HG03460 (cell line): ENCODE measurements at regions not wholly inside any gene's neighbourhood (a gene's known extent, or its start where the extent isn't known, plus 50 kb on each side); places are given as distances from the start of the nearest gene placed in this dataset.

Experiments
- ATAC-seq: cut with Tn5 transposase; IDR thresholded peaks from one replicate; pipeline ENCODE4 v1.9.1; 2021; ENCODE audit not compliant: unreplicated experiment

DNA sequence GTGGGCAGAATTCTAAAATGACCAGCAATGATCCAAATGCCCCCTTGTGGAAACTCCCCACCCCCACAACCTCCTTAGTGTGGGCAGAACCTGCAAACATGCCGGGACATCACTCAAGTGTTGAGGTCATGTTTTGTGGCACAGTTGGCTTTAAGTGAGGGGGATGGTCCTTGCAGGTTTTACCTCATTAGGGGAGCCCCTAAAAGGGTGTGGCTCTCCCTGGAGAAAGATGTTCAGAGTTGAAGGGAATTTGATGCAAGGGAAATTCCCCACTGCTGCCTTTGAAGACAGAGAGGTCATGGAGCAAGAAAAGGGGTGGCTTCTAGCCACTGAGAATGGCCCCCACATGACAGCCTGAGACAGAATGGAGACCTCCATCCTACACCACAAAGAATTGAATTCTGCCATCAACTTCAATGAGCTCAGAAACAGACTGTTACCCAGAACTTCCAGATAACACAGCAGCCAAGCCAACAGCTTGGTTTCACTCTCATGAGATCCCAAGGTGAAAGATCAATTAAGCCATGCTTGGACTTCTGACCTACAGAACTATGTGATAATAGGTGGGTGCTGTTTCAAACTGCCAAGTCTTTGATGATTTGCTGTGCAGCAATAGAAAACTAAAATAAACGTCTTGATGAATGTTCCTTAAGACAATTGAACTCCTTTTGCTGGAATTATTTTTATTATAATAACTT, 103.4 kb downstream of the MED10 start:
- no peak for ATAC-seq

DNA sequence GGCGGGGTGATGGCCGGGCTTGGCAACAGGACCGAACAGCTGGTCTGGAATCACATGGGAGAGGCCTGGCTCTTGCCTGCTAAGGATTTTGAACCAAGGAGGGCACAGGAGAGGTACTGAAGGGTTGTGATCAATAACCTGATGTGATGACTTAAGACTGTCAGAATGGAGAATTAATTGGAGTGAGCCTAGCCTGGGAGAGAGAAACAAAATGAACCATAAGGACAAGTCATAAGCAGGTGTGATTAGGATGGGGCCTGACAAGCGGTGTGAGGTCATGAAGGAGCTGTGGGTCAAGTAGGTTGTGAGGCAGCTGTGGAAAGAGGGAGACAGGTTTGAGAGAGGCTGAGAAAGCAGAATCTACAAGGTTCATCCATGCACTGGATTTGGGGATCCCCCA, 104.6 kb downstream of the MED10 start:
- no peak for ATAC-seq

DNA sequence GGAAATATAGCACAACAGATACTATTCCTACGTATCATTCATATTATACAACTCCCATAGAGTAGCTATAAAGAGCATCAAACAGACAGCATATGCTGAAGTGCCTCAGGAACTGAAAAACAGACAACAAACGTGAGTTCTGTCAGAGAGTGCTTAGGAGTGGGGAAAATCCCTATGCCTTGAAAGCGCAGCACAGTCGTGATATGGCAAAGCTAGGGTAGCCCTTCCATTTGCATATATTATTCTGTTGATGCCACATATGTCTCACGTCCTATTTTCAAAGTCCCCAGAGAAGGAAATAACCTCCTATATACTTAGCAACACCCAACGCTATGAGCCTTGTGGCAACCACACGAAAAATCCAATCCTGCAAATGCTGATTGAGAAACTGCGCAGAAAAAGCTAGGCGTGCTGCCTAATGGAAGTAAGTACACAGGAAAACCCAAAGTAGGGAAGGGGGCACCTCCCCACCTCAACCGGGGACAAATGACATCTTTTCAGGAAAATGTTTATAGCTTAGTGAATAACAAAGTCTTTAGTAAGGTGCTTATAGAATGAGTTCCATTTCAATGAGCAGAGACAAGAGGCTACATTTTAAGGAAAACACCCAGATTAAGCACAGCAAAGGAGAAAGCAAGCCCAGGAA, 105.1 kb downstream of the MED10 start:
- peak; percentile 59 for ATAC-seq

DNA sequence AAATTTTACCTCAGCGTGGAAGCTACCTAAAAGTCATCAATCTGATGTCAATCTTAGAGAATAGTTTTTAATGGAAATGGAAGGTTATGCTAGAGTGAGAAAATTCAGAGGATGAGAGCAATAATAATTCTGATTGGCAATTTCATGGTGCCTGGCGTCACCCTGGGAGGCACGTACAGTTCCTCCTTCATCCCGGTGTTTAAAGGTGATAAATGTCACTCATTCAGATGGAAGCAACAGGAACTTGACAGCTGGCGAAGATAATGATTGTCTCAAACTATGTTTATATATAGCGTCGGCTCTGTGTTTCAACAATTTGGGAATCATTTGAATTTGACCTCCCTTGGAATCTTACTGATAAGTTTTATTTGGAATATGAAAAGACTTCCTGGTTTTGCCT, 108.4 kb downstream of the MED10 start:
- no peak for ATAC-seq

DNA sequence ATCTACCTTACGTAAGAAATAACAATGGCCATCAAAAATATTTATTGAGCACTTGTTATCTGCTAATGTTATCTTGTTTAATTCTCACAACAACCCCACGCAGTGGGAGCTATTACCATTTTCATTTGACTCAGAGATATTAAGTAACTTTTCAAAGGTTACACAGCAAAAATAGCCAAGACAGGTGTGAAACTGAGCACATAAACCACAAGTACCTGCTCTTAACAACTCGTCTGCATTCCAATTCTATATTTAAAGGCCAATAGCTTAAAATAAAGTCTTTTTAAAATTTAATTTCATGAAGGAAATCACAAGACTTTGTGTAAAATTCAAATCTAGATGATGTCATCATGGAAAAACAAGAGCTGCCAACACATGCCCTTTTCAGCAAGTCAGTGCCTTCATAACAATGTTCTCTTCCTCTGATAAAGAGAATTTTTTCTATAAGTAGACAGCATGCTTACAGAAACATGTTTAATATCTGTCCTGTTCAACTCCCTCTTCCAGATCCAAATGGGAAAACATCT, 111.6 kb downstream of the MED10 start:
- ATAC-seq = no peak

DNA sequence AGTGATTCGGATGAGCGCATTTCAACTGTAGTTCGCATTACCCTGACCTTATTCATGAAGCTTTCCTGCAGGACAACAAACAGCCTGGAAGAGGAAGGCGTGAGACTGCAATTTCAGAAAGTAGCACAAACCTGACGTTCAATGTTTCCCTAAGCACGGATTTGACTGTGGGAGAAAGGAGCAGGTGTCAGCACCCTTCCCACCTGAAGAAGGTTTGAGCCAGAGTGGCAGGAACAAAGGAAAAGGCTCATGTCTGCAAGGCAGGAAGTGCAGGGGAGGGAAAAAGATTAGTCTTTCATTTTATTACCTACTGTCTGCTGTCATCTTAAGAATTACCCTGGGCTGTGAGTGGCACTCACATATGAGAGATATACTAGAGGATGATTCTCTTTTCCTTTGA, 114.0 kb downstream of the MED10 start:
- no peak for ATAC-seq

DNA sequence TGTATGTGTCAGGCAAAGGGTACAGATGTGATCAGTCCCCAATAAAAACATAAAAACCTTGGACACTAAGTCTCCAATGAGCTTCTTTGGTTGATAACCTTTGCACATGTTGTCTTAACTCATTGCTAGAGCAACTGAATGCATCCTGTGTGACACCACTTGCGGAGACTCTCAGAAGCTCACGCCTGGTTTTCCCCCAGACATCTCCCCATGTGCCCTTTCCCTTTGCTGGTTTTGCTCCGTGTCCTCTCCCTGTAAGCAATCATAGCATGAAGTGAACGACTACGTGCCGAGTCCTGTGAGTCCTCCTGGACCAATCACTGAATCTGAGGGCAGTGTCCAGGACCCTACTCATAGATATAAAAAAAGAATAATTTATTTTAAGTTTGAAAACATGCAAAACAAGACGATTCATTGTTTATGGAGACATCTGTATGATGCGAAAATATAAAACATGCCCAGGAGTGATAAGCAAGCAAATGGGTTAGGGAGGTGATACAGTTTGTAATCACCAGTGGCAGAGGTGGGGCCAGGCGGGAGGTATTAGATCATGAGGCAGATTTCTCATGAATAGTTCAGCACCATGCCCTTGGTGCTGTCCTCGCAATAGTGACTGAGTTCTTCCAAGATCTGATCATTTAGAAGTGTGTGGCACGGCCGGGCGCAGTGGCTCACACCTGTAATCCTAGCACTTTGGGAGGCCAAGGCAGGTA, 115.5 kb downstream of the MED10 start:
- no peak for ATAC-seq

DNA sequence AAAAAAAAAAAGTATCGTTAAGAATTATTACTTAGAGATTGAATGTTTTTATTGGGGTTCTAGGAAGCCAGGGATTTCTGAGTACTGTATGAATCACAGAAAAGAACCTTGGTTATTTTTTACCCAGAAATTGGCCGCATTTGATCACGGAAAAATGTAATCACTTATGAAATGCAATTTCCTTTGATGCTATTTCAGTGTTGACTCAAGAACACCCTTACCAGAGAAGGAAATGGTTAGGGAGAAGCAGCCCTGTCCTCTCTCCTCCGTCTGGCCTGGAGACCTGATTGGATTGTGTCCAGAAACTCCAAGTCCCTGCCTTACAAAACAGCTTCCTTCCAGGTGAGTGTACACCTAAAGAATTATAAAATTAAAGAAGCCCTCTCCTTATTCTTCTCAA, 116.7 kb downstream of the MED10 start:
- no peak for ATAC-seq

DNA sequence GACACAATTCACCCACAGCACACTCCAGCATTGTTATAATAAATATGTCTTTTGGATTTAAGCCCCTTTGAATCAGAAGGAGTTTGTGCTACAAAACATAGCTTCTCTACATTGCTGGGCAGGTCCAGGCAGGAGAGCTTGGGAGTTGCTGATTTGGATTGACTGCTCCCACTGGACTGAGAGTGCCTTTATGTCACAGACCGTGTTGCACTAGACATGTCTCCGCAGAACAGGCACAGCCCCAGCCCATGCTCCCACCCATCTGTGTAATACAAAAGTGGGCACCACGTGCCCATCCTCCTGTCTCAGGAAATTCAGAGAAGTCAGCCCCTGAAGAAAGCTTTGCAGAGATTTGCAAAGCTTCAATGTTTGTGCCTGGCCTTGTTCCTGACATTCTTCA, 117.1 kb downstream of the MED10 start:
- no peak for ATAC-seq

DNA sequence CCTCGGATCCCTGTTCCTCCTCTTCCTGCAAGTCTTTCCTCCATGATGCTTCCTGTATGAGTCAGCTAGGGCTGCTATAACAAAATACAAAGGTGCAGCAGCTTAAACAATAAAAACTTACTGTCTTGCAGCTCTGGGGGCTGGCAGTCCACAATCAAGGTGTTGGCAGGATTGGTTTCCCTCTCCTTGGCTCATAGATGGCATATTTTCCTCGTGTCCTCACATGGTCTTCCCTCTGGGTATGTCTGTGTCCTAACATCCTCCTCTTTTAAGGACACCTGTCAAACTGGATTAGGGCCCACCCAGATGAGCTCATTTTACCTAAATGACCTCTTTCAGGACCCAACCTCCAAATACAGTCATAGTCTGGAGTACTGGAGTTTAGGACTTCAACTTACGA, 117.5 kb downstream of the MED10 start:
- ATAC-seq = no peak

DNA sequence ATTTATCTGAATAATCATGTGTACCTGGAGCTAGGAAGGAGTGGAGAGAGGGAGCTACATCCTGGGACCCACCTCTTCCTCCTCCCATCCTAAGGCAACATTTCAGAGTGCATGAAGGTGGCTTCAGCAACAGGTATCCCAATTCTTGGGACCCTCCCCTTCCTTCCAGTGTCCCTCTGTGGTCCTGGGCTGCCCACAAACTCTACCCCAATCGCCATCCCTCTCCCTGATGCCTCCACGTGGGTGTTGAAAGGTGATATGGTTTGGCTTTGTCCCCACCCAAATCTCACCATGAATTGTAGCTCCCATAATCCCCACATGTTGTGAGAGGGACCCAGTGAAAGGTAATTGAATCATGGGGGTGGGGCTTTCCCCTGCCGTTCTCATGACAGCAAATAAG, 121.4 kb downstream of the MED10 start:
- ATAC-seq = no peak

DNA sequence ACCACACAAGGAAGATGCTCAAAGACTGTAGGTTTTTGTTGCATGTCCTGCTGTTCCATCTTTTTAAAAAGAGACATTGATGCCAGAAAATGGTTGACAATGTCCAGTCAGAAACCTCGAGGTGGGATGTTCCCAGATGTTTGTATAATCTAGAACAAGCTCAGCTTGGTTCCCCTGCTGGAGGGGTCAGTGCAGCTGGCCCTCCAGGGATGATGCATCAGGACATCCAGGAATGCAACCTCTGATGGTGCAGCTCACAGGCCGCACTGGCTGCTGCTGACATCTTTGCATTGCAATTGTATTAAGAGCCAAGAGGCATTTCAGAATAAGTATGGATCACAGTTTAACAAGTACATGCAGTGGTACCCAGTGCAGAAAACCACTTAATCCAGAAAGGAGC, 122.4 kb downstream of the MED10 start:
- ATAC-seq = no peak

DNA sequence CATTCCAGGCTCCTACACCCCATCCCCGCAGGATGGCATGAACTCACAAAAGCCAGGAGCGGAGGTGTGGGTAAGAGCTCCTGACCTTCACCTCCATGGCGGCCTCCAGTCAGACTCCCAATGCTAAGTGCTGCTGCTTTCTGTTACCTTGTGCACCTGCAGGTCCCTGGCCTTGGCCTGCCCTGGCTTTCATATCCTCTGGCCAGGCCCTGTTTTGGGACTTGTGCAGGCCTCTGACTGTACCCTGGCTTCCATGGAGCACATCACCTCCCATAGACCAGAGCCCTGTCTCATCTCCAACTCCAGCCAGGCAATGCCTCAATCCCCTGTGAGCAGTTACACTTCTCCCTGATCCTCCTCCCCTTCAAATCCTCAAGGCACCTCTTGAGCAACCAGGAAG, 124.5 kb downstream of the MED10 start:
- no peak for ATAC-seq

DNA sequence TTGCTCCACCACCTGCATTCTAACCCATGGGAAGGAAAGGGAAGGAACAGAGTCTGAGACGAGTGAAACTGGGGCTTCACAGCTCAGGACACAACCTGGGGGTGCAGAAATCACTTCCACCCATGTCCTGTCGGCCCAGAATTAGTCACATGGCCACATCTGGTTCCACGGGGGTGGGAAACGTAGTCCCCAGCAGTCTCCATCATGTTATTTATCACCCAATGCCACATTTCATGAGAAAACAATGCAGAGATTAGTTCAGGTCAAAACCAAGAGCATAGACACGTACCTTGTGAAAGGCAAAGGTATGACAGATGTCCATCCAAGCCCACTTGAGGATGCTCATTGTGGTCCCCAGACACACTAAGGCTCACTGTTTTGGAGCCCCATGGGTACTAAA, 125.1 kb downstream of the MED10 start:
- ATAC-seq = no peak

DNA sequence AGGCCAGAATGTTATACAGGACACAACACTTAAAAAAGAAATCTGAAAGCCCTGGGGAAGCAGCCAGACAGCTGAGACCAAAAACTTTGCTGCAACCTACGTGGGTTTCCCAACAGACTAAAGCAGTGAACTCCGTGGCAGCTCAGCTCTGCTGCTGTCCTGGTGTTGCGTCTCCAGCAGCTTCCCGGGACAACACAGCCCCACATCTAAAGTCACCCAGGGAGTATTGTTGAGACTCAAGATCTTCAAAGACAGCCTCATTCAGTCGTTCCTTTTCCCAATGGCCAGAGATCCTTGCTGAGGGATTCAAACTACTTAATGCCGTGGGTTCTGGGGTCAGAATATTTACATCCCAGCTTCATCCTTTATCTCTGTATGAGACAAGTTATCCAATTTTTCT, 125.8 kb downstream of the MED10 start:
- ATAC-seq = no peak

DNA sequence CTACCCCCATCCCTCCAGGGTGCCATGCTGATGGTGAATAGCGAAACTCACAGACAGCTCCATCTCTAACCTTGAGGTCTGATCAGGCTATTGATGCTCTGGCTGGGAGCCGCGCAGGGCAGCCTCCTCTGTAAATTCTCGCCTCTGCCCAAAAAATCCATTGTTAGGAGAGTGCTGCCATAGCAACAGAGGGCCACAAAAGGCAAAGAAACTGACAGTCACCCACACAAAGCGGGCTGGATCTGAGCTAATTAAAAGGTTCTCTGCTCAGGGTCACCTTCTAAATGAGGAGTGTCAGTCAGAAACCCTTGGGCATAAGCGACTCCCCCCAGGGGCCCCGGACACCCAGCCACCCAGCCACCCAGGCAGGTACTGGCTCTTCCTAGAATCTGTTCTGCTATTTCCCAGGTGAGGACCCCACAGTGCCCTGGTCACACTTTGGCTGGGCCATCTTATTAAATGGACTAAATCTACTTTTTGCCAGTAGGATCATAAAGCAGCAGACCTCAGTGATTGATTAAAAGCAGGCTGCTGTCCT, 126.7 kb downstream of the MED10 start:
- ATAC-seq = no peak

DNA sequence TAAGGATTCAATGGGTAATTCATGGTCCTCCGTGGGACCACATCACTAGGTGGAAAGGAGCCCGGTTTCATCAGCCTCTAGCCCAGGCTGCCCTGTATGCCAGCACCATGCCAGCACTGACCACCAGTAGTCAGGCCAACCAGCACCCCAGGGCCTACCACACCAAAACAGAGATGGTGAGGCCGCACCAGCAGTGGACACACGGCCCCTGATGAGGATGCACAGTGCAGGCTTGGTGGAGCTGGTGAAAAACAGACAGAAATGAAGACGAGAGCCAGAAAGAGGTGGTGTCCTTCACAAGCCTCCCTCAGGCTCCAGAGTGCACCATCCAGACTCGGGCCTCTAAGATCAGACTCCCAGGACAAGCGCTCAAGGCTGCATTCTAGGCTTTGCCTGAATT, 128.2 kb downstream of the MED10 start:
- ATAC-seq = no peak

DNA sequence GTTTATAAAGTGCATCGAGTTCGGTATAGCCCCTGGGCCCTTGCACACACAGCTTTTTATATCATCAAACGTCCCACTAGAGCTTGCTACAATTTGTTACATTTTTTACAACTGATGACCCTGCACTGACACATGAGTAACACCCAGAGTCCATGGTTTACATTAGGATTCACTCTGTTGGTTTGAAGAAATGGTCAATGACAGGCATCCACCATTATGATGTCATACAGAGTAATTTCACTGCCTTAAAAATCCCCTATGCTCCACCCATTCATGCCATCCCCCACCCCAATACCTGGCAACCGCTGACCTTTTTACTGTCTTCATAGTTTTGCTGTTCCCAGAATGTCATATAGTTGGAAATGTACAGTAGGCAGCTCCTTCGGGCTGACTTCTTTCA, 130.2 kb downstream of the MED10 start:
- no peak for ATAC-seq

DNA sequence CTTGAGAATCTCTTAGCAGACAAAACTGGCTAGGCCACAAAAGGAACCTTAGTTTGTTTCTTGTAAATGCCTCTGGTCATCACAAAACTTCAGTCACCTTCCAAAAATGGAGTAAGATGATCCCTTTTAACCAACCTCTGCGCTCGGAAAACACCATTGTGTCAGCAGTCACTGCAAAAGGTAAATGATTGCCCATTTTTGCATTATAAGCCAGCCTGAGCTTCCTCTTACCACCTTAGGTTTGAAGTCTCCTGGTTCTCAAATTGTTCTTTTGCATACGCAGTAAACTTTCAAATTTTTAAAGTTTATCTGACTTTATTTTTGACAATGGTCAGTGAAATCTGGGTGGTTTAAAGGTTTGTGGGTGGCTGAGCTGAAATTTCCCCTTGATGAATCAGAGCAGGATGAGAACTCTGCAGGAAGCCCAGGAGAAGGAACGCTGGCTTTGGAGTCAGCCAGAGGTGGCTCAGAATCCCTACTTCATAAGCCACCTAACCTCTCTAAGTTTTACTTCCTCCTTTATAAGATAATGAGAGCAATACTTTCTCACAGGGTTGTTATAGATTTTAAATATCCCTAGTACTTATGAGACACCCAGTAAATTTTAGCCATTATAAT, 131.4 kb downstream of the MED10 start:
- no peak for ATAC-seq

DNA sequence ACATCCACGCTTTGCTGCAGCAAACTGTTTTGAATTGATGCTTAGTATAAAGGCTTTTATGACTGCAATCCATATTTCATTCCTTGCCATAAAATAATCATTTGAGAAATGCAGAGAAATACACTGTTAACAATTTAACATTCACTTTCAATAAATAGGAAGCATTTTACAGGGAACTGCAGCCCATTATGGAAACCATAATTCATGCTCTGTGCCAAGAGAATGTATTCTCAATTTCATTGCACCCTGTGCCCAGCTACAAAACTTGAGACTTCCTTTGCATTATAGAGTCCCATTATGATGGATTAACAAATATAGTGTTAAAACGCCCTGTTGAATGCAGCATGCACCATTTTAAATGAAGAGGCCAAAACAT, 134.0 kb downstream of the MED10 start:
- no peak for ATAC-seq

DNA sequence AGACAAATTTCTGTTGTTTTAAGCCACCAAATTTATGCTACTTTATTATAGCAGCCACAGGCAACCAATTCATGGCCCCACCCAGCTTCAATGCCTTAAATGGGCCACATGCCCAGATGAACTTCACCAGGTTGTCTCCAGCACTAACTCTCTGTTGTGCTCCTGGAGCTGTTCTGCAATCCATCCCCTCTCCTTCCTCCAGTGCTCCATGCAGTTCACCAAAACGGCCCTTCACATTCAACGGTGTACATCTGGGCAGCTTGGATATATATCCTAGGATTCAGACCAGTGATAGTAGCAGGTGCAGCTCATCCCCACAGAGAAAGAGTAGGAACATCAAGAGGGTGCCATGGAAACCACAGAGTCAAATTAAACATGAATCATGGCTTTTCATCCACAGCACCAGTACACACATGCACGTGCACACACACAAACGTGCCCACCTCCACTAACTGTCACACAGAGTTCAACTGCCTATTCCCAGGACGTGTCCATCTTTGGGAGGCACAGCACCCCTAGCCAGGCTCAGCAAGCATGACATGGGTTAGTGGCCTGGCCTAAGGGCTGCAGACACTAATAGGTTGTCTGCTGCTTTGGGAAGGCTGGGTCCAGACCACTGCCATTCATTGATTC, 134.5 kb downstream of the MED10 start:
- no peak for ATAC-seq
